GM18861 (cell line): ENCODE measurements at regions not wholly inside any gene's neighbourhood (a gene's known extent, or its start where the extent isn't known, plus 50 kb on each side); places are given as distances from the start of the nearest gene placed in this dataset.
"Not testable (repeated sequence)": the region's sequence is repeated elsewhere in the genome, so short reads cannot be mapped to it uniquely, and the experiment has no call there.

ENCODE experiments used
- ATAC-seq: cut with Tn5 transposase; IDR thresholded peaks from one replicate; pipeline ENCODE4 v1.9.1; 2021; ENCODE audit not compliant: unreplicated experiment

- no peak for ATAC-seq
These were observed 65.7 kb downstream of the SLITRK5 start for GRCh38 chr13:87736849-87737385.

DNA sequence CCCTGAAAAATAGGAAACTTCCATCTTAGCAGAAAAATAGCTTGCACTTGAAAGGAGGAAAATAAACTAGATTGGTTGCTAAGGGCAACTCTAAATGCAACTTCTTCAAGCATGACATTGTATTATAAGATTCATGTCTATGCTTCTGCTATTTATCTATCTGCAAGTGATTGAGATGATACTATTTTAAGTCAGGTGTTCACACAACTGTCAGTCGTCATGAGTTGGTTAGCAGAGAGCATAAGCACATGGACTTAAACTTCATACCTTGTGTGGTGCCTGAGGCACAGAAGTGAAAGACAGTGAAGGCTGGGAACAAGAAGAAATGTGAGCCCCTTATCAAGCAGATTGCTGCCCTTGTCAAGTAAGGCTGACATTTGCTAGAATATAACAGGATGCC is 82.9 kb downstream of the SLITRK5 start:
- ATAC-seq, result no peak

GRCh38 chr13:87769445-87769844 is 98.3 kb downstream of the SLITRK5 start:
- ATAC-seq, result no peak

- ATAC-seq, result no peak
These were observed 106.2 kb downstream of the SLITRK5 start for GRCh38 chr13:87777387-87777786.

- no peak for ATAC-seq
These were observed 107.0 kb downstream of the SLITRK5 start for GRCh38 chr13:87778128-87778527.

DNA sequence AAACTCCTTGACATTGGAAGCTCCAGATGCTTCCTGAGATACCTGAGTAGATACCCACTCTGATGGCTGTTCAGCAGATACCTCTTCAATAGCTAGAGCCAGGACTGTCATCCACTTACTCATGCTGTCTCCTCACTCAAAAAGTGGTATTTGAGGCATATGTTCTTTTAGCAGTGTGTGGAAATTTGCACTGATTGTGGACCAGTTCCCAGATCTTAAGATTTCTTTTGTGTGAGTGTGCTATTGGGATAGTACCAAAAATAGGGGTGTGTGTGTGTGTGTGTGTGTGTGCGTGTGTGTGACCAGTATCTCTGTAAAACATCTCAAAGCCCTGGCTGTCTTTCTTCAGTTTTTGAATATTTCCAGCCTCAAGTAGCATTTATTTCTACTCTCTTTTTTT is 108.3 kb downstream of the SLITRK5 start:
- no peak for ATAC-seq

DNA sequence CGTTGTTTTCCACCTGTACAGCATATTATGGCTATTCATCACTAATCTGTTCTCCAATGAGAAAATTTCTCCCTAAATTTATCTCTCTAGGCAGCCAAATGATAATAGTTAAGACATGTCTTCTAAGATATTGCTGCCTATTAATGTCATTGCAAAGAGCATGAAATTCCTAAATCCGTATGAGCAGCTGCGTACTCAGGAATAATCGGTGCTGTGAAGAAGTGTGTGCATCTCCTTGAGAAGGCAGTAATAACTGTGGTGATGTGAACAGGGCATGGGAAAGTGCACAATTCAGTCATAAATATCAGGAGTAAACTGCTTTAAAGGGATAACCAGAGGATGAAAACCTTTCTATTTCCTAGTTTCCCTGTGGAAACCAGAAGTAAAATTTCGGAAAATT is 112.2 kb downstream of the SLITRK5 start:
- ATAC-seq, result no peak

- ATAC-seq, result no peak
These were observed 117.2 kb downstream of the SLITRK5 start for GRCh38 chr13:87788363-87788762.

- ATAC-seq, result no peak
These were observed 121.7 kb downstream of the SLITRK5 start for GRCh38 chr13:87792878-87793277.

DNA sequence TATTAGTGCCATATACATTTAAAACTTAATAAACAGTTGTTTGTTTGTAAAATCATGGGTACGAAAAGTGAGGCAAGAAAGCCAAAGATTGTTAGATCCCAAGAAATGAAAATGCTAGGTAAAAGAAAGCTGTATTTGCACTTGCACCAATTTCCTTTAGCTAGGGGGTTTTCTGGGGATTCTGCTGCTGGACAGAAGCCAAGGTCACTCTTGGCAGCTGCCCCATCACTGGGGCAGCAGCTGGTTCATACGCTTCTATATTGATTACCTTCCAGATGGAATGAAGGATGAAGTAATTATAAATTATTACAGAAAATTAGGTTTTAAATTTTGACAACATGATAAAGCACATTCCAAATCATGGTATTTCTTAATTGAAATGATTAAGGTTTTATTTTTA is 127.4 kb downstream of the SLITRK5 start:
- no peak for ATAC-seq

- ATAC-seq, result no peak
These were observed 139.2 kb downstream of the SLITRK5 start for GRCh38 chr13:87810391-87810801.

- no peak for ATAC-seq
These were observed 139.8 kb downstream of the SLITRK5 start for GRCh38 chr13:87810920-87811344.

DNA sequence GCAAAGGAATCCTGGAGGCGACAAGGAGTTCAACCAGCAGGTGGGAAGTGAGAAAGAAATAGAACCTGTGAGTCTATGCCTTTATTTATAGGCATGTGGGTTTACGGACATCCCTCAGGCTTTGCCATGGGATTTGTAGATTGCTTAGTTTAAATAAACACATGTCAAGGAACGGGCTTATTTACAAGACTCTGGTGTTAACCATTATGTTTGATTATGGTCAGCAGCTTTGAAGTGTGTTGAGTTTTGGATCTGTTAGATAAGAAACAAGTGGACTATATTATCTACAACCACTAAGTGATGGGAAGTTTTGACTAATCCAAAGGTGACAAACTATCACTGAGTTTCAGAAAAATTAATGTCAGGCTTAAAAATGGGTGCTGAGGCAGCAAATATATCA is 143.2 kb downstream of the SLITRK5 start:
- ATAC-seq, result no peak

DNA sequence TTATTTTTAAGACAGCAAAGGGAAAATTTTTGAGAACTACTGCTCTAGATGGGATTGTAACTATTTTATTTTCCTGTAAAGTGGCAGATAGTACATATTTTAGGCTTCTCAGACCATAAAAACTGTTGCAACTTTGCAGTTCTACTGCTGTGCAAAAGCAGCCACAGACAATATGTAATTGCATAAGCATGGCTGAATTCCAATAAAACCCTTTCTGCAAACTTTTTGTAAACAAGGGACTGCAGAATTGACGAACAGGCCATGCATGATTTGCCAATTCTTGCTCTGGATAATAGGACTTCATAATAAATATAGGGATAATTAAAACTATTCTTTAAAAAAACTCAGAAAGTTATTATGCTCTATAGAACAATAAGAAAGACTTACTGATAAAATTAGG is 149.1 kb downstream of the SLITRK5 start:
- no peak for ATAC-seq

- ATAC-seq, result no peak
These were observed 150.3 kb downstream of the SLITRK5 start for GRCh38 chr13:87821512-87821911.

DNA sequence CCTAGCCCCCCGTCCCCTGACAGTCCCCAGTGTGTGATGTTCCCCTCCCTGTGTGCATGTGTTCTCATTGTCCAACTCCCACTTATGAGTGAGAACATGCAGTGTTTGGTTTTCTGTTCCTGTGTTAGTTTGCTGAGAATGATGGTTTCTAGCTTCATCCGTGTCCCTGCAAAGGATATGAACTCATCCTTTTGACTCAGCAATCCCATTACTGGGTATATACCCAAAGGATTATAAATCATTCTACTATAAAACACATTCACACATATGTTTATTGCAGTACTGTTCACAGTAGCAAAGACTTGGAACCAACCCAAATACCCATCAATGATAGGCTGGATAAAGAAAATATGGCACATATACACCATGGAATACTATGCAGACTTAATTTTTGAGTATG is 155.1 kb downstream of the SLITRK5 start:
- not testable (repeated sequence) for ATAC-seq

DNA sequence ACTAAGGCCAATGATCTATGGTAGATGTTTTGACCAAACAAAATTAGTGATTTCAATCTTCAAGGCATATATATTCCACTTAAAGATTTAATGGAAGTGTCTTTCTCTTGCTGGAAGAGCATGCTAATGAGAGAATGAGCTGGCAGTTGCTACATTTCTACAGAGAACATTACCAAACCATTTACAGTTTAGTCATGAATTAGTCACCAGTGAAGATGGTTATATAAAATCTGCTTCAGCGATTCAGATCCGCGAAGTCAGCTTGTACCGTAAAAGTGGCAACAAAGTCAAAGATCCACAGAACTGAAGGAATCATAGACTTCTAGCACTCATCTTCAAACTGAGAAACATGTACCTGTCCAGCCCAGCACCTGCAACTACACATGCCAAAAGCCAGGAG is 156.3 kb downstream of the SLITRK5 start:
- ATAC-seq, result no peak

DNA sequence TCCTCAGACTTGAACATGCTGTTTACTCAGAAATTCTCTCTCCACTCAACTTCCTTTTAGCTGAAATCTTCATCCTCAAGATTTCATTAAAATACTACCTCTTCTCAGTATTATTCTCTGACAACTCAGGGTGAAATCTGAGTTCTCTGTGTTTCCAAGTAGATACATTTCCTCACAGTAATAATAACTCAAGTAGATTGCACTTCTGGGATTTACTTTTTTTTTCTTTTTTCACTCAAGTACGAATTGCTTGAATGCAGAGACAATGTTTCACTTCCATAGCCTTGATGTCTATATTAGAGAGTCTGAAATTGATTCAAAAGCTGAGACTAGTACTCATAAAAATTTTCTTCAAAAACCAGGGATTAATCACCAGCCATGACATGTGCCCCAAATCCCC is 166.4 kb downstream of the SLITRK5 start:
- ATAC-seq, result no peak

- ATAC-seq, result no peak
These were observed 166.8 kb downstream of the SLITRK5 start for GRCh38 chr13:87837946-87838345.

- ATAC-seq, result no peak
These were observed 180.2 kb downstream of the SLITRK5 start for GRCh38 chr13:87851410-87851809.

DNA sequence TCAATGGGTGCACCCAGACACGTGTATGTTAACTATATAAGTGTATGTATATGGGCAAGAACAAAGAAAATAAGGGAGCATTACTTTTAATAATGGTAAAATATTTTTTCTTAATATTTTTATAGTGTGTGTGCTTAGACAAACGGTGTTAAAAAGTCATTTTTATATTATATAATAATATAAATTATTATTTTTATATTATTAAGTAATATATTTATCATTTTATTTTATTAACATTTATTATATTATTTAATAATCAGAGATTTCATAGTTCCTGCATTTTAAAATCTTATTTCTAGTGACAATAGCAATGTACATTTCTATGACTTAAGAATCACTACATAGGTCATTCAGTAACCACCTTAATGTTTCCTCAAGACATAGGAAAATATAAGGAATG is 184.4 kb downstream of the SLITRK5 start:
- no peak for ATAC-seq

DNA sequence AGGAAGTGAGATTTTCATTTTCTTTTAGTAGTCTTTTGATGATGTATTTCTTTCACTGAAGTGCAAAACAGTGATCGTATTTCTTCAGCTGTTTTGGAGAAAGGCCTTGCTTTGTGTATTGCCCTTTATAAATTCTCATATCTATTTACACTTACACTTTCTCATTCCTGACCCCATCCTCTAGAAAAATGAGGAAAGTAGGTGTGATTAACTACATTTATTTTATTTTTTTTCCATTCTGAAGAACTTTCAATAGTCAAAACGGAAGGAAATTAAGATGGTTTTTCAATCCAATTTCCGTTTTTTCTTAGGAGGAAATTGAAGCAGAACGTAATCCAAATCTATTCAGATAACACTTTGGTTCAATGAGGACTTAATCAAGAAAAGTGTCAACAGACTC is 188.1 kb downstream of the SLITRK5 start:
- ATAC-seq, result no peak

DNA sequence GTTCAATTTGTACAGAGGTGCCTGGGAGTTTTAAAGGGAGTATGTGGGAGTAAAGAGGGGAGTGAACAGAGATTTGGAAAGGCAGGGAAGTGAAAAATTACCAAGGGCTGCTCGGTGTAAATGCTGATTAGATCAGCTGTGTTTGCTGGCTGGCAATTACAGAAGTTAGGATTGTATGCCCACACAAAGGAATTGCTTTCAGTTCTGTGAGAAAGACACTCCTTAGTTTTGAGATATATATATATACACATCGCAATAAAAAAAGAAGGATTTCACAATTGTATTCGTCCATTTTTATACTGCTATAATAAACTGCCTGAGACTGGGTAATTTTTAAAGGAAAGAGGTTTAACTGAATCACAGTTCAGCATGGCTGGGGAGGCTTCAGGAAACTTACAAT is 196.3 kb downstream of the SLITRK5 start:
- no peak for ATAC-seq

DNA sequence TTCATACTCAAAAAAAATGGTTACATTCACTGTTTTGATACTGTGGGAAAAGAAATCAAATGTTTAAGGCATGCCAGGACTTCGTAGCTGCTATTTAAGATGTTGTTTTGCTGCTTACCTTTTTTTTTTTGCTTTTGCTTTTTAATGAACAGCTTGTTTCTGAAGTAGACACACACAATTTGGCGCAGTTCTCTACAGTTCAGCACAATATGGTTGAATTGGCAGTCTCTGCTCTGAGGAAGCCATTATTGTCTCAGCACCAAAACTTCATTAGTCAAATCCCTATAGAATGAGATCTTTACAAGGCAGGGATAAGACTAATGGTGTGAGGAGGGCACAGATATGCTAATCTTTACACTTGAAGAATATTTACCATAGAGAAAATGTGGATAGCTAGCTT is 197.6 kb downstream of the SLITRK5 start:
- ATAC-seq, result no peak
